SK-N-SH treated with all-trans-retinoic acid at 6 μM for 48 hours (cell line): ENCODE measurements at regions not wholly inside any gene's neighbourhood (a gene's known extent, or its start where the extent isn't known, plus 50 kb on each side); places are given as distances from the start of the nearest gene placed in this dataset.

Source experiments
- ATAC-seq: fragments of 200-7000 bp; cut with Tn5 transposase; 3 replicates; pipeline ENCODE4 v1.9.1; 2020; ENCODE audit warnings: mild to moderate bottlenecking, moderate library complexity
- ARNTL ChIP-seq: fragments of 450-650 bp; formaldehyde crosslinking; IDR thresholded peaks from 2 replicates; pipeline ENCODE4 v1.5.0; 2020; ENCODE audit warnings: low read depth, mild to moderate bottlenecking, moderate library complexity, borderline replicate concordance
- CREB5 ChIP-seq: fragments of 250-450 bp; sonication (Bioruptor Pico); IDR thresholded peaks from 2 replicates; pipeline ENCODE4 v1.5.1; 2020; ENCODE audit warnings: low read depth, mild to moderate bottlenecking, moderate library complexity
- CSDC2 ChIP-seq: fragments of 250-450 bp; sonication (Bioruptor Pico); IDR thresholded peaks from 2 replicates; pipeline ENCODE4 v1.5.0; 2020; ENCODE audit warnings: mild to moderate bottlenecking, moderate library complexity
- CSRNP3 ChIP-seq: fragments of 250-450 bp; sonication (Bioruptor Pico); IDR thresholded peaks from 2 replicates; pipeline ENCODE4 v1.5.1; 2021; ENCODE audit warnings: mild to moderate bottlenecking, moderate library complexity
- GLIS3 ChIP-seq: fragments of 250-450 bp; sonication (Bioruptor Pico); IDR thresholded peaks from 2 replicates; pipeline ENCODE4 v1.5.0; 2020; ENCODE audit warnings: mild to moderate bottlenecking, moderate library complexity
- ISL1 ChIP-seq: fragments of 250-450 bp; sonication (Bioruptor Pico); IDR thresholded peaks from 2 replicates; pipeline ENCODE4 v2.1.2; 2022; ENCODE audit warnings: mild to moderate bottlenecking, moderate library complexity
- OSR1 ChIP-seq: fragments of 250-450 bp; sonication (Bioruptor Pico); IDR thresholded peaks from 2 replicates; pipeline ENCODE4 v1.8.0; 2022; ENCODE audit warnings: moderate library complexity, mild to moderate bottlenecking, inconsistent platforms
- PATZ1 ChIP-seq: fragments of 250-450 bp; sonication (Bioruptor Pico); IDR thresholded peaks from 2 replicates; pipeline ENCODE4 v1.8.0; 2020; ENCODE audit warnings: mild to moderate bottlenecking, moderate library complexity, borderline replicate concordance
- POU6F1 ChIP-seq: fragments of 250-450 bp; sonication (Bioruptor Pico); IDR thresholded peaks from 2 replicates; pipeline ENCODE4 v1.8.0; 2021; ENCODE audit warnings: low read depth, mild to moderate bottlenecking, moderate library complexity, borderline replicate concordance
- PPARA ChIP-seq: fragments of 250-450 bp; sonication (Bioruptor Pico); IDR thresholded peaks from 2 replicates; pipeline ENCODE4 v1.5.0; 2020; ENCODE audit warnings: mild to moderate bottlenecking, borderline replicate concordance
- TSHZ2 ChIP-seq: fragments of 250-450 bp; sonication (Bioruptor Pico); IDR thresholded peaks from 2 replicates; pipeline ENCODE4 v1.5.0; 2020; ENCODE audit warnings: mild to moderate bottlenecking, moderate library complexity
- ZC3H10 ChIP-seq: fragments of 250-450 bp; sonication (Bioruptor Pico); IDR thresholded peaks from 2 replicates; pipeline ENCODE4 v1.5.1; 2021; ENCODE audit warnings: mild to moderate bottlenecking, moderate library complexity
- ZFP3 ChIP-seq: fragments of 250-450 bp; sonication (Bioruptor Pico); IDR thresholded peaks from 2 replicates; pipeline ENCODE4 v1.5.0; 2020; ENCODE audit warnings: mild to moderate bottlenecking, moderate library complexity
- ZFP30 ChIP-seq: fragments of 450-650 bp; formaldehyde crosslinking; IDR thresholded peaks from 2 replicates; pipeline ENCODE4 v1.5.0; 2022; ENCODE audit warnings: mild to moderate bottlenecking, moderate library complexity
- ZNF565 ChIP-seq: fragments of 450-650 bp; formaldehyde crosslinking; conservative IDR thresholded peaks from 2 replicates; pipeline ENCODE4 v1.5.0; 2020; ENCODE audit warnings: low read depth, mild to moderate bottlenecking, moderate library complexity
- ZNF70 ChIP-seq: fragments of 450-650 bp; formaldehyde crosslinking; IDR thresholded peaks from 2 replicates; pipeline ENCODE4 v1.5.0; 2020; ENCODE audit warnings: mild to moderate bottlenecking, moderate library complexity
- ZNF8 ChIP-seq: fragments of 450-650 bp; formaldehyde crosslinking; IDR thresholded peaks from 2 replicates; pipeline ENCODE4 v1.5.0; 2020; ENCODE audit warnings: mild to moderate bottlenecking, moderate library complexity

GRCh38 chr4:60868232-60868960 is 331.7 kb upstream of the ADGRL3 start:
- TF ChIP-seq PATZ1 (CRISPR knock-in tag) (no peak), ZFP3 (CRISPR knock-in tag) (no peak), ISL1 (CRISPR knock-in tag) (no peak), ZC3H10 (CRISPR knock-in tag) (no peak), CSRNP3 (CRISPR knock-in tag) (no peak), ZNF70 (no peak), ZFP30 (CRISPR knock-in tag) (no peak), TSHZ2 (CRISPR knock-in tag) (no peak), ZNF565 (CRISPR knock-in tag) (no peak), ARNTL (no peak), POU6F1 (no peak), OSR1 (no peak)
- no peak for ATAC-seq

GRCh38 chr4:60879135-60879701 is 320.9 kb upstream of the ADGRL3 start:
- TF ChIP-seq PPARA (CRISPR knock-in tag) = no peak
- TF ChIP-seq TSHZ2 (CRISPR knock-in tag) = no peak
- peak; percentile 94 for TF ChIP-seq ZNF8 (CRISPR knock-in tag)
- no peak for TF ChIP-seq POU6F1
- TF ChIP-seq, all 23 proteins: peak for 1
- no peak for ATAC-seq

GRCh38 chr4:60884587-60884986 is 315.5 kb upstream of the ADGRL3 start:
- TF ChIP-seq CREB5 (CRISPR knock-in tag) (no peak), CSDC2 (CRISPR knock-in tag) (no peak), ZNF70 (no peak), OSR1 (no peak), CSRNP3 (CRISPR knock-in tag) (no peak), GLIS3 (CRISPR knock-in tag) (no peak)
- TF ChIP-seq, all 23 proteins: peak for 0
- ATAC-seq = no peak
